ENCODE measurements at regions not wholly inside any gene's neighbourhood (a gene's known extent, or its start where the extent isn't known, plus 50 kb on each side); places are given as distances from the start of the nearest gene placed in this dataset.
"Not testable (repeated sequence)": the region's sequence is repeated elsewhere in the genome, so short reads cannot be mapped to it uniquely, and the experiment has no call there.

GRCh38 chr6:25194172-25194678 is 84.9 kb upstream of the CARMIL1 start:
- TF ChIP-seq, protein P1, sequence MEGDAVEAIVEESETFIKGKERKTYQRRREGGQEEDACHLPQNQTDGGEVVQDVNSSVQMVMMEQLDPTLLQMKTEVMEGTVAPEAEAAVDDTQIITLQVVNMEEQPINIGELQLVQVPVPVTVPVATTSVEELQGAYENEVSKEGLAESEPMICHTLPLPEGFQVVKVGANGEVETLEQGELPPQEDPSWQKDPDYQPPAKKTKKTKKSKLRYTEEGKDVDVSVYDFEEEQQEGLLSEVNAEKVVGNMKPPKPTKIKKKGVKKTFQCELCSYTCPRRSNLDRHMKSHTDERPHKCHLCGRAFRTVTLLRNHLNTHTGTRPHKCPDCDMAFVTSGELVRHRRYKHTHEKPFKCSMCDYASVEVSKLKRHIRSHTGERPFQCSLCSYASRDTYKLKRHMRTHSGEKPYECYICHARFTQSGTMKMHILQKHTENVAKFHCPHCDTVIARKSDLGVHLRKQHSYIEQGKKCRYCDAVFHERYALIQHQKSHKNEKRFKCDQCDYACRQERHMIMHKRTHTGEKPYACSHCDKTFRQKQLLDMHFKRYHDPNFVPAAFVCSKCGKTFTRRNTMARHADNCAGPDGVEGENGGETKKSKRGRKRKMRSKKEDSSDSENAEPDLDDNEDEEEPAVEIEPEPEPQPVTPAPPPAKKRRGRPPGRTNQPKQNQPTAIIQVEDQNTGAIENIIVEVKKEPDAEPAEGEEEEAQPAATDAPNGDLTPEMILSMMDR (IDR thresholded peaks at IDR 0.05), result no peak
- DNase-seq (ENCODE audit: low spot score) (no peak), ATAC-seq (ENCODE audit: low FRiP score) (no peak)

DNA sequence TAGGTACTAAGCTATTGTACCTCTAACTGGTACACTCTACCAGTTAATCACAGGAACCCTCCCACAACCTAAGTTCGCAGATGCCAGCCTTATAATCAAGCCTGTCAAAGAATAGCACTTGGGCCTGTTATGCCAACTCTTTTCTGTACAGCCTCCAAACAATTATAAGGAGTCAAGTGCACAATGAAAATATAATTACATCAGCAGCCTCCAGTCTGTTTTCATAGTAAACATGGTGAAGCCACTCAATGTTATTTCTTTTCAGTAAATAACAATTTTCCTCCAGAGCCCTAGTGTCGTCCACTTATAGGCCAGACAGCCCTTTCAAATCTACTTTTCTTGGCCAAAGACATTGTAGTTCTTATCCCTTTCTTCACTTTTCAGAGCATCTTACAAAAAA is 82.7 kb upstream of the CARMIL1 start:
- DNase-seq (ENCODE audit: low spot score), result no peak
- ATAC-seq (ENCODE audit: low FRiP score), result no peak
- TF ChIP-seq, protein P1 (IDR thresholded peaks at IDR 0.05), result no peak

GRCh38 chr6:25197111-25197510 is 82.1 kb upstream of the CARMIL1 start:
- ATAC-seq (ENCODE audit: low FRiP score) (no peak), DNase-seq (ENCODE audit: low spot score) (no peak)
- TF ChIP-seq, protein P1 (IDR thresholded peaks at IDR 0.05), result no peak

DNA sequence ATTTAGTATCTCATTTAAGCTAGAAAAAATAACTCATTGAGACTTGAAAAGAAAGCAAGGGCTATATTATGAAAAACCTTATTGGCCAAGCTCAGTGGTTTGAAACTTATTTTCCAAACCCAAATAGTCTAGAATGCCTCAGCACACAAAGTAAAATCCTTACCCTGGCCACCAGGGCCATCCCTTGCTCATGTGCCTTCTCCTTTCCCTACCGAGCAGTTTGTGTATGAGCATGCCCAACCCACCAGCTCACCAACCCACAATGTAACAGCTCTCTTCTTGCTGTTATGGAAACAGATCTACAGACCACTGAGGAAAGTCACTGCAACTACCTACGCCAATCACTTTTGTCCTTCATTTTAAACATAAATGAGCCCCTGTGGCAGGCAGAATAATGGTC is 79.6 kb upstream of the CARMIL1 start:
- ATAC-seq (ENCODE audit: low FRiP score) (no peak), DNase-seq (ENCODE audit: low spot score) (no peak)
- TF ChIP-seq, protein P1 (IDR thresholded peaks at IDR 0.05), result no peak

DNA sequence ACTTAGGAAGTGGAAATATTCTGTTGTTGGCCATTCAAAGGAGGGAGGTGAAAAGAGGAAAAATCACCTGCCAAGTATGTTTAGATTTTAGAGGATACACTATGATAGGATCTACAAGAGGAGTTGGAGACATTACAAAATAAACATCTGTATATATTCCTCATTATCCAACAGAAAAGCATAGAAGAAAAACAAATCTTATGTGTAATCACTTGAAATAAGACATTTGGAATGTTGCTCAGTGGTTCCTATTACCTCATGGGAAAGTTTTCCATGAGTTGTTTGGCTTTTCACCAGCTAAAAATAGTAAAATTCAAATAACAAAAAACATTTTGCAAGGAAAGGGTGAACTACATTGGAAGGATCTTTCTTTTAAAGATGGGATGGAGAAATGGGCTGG is 76.7 kb upstream of the CARMIL1 start:
- peak; percentile 54 for ATAC-seq (ENCODE audit: low FRiP score)

DNA sequence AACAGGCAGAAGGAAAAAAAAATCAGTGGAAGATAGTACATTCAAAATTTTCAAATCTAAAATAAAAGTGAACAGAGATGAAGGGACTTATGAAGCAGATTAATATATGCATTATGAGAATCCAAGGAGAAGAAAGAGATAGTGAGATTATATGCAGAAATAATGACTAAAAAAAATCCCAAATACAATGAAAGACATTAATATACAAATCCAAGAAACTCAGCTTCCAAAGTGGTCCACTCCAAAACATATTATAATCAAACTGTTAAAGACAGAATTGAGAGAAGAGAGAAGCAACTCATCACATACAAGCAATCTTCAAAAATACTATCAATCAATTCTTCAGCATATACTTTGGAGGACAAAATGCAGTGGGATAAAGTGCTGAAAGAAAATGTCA is 73.5 kb upstream of the CARMIL1 start:
- DNase-seq (ENCODE audit: low spot score) (no peak), ATAC-seq (ENCODE audit: low FRiP score) (no peak)
- TF ChIP-seq, protein P1 (IDR thresholded peaks at IDR 0.05), result no peak

More for the DNA sequence above, 76.7 kb upstream of the CARMIL1 start:
- no peak for DNase-seq (ENCODE audit: low spot score)
- TF ChIP-seq, protein P1 (IDR thresholded peaks at IDR 0.05), result no peak

DNA sequence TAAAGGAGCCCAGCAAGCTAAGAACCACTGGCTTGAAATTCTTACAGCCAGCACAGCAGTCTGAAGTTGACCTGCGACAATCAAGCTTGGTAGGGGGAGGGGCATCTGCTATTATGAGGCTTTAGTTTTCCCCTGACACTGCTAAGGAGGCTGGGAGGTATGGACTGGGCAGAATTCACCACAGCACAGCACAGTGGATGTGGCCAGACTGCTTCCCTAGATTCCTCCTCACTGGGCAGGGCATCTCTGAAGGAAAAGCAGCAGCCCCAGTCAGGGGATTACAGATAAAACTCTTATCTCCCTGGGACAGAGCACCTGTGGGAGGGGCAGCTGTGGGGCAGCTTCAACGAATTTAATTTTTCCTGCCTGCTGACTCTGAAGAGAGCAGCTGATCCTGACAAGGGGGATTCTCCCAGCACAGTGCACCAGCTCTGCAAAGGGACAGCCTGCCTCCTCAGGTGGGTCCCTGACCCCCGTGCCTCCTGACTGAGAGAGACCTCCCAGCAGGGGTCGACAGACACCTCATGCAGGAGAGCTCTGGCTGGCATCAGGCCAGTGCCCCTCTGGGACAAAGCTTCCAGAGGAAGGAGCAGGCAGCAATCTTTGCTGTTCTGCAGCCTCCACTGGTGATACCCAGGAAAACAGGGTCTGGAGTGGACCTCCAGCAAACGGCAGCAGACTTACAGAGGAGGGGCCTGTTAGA is 71.6 kb upstream of the CARMIL1 start:
- ATAC-seq (ENCODE audit: low FRiP score); DNase-seq (ENCODE audit: low spot score): not testable (repeated sequence)

Data from omental fat pad (tissue), 3 donors.